Prostate gland (tissue), 2 donors: ENCODE measurements at regions not wholly inside any gene's neighbourhood (a gene's known extent, or its start where the extent isn't known, plus 50 kb on each side); places are given as distances from the start of the nearest gene placed in this dataset.

Source experiments
- CTCF ChIP-seq, 4 experiments: fragments of 200-600 bp in 2 of 4; fragments of 450-650 bp in 2 of 4; sonication (generic) in 2 of 4; IDR thresholded peaks; 1 replicate in 3 of 4; 2 replicates in 1 of 4; pipeline ENCODE4 v1.5.1; 2016 to 2019; ENCODE audit warnings: antibody characterized with exemption in 4 of 4, mild to moderate bottlenecking in 2 of 4, moderate library complexity in 2 of 4
- POLR2A ChIP-seq: fragments of 450-650 bp; IDR thresholded peaks from one replicate; pipeline ENCODE4 v1.6.1; 2016; ENCODE audit warnings: antibody characterized with exemption, mild to moderate bottlenecking

GRCh38 chr4:188872809-188873208 lies 733.6 kb downstream of the TRIML1 start:
- TF ChIP-seq CTCF (IDR thresholded peaks at IDR 0.05) = no peak
- TF ChIP-seq POLR2A = no peak
